D721Med (cell line): ENCODE measurements at regions not wholly inside any gene's neighbourhood (a gene's known extent, or its start where the extent isn't known, plus 50 kb on each side); places are given as distances from the start of the nearest gene placed in this dataset.
"Not testable (repeated sequence)": the region's sequence is repeated elsewhere in the genome, so short reads cannot be mapped to it uniquely, and the experiment has no call there.

Experiments used
- DNase-seq: peaks from one replicate; pipeline ENCODE4 v3.0.0; 2011; ENCODE audit warnings: low spot score; ENCODE audit not compliant: insufficient read length
- FAIRE-seq: peaks from 2 replicates; lab custom pipeline; 2011; peaks lifted over from hg19 to GRCh38; lab: Jason Lieb, UNC
- CTCF ChIP-seq: IDR thresholded peaks from 2 replicates; pipeline ENCODE4 v1.5.1; 2012; ENCODE audit warnings: mild to moderate bottlenecking, control low read depth; ENCODE audit not compliant: insufficient read depth; ENCODE audit errors: missing control alignments

- no peak for TF ChIP-seq CTCF
- FAIRE-seq (no peak), DNase-seq (no peak)
Observed at GRCh38 chrX:96183391-96183790, 501.3 kb upstream of the DIAPH2 start.

- no peak for DNase-seq
Observed at GRCh38 chrX:96183843-96184242, 500.8 kb upstream of the DIAPH2 start.

GRCh38 chrX:96204928-96205327, 479.7 kb upstream of the DIAPH2 start:
- FAIRE-seq: no peak
- no peak for TF ChIP-seq CTCF
- DNase-seq: no peak

More at GRCh38 chrX:96183843-96184242, 500.8 kb upstream of the DIAPH2 start:
- TF ChIP-seq CTCF: peak; percentile 44
- peak; percentile 69 for FAIRE-seq

- DNase-seq: no peak
- no peak for TF ChIP-seq CTCF
- no peak for FAIRE-seq
Observed at GRCh38 chrX:96211953-96212352, 472.7 kb upstream of the DIAPH2 start.

GRCh38 chrX:96214681-96215080, 470.0 kb upstream of the DIAPH2 start:
- not testable (repeated sequence) for FAIRE-seq

GRCh38 chrX:96224279-96224678, 460.4 kb upstream of the DIAPH2 start:
- no peak for DNase-seq
- FAIRE-seq: no peak
- TF ChIP-seq CTCF: no peak

More at GRCh38 chrX:96214681-96215080, 470.0 kb upstream of the DIAPH2 start:
- not testable (repeated sequence) for DNase-seq

- TF ChIP-seq CTCF: no peak
- DNase-seq: no peak
- no peak for FAIRE-seq
Observed at GRCh38 chrX:96244955-96245354, 439.7 kb upstream of the DIAPH2 start.

GRCh38 chrX:96246436-96246835, 438.2 kb upstream of the DIAPH2 start:
- DNase-seq (no peak), FAIRE-seq (no peak)
- no peak for TF ChIP-seq CTCF
